ENCODE measurements at regions not wholly inside any gene's neighbourhood (a gene's known extent, or its start where the extent isn't known, plus 50 kb on each side); places are given as distances from the start of the nearest gene placed in this dataset.
"Not testable (repeated sequence)": the region's sequence is repeated elsewhere in the genome, so short reads cannot be mapped to it uniquely, and the experiment has no call there.

DNA sequence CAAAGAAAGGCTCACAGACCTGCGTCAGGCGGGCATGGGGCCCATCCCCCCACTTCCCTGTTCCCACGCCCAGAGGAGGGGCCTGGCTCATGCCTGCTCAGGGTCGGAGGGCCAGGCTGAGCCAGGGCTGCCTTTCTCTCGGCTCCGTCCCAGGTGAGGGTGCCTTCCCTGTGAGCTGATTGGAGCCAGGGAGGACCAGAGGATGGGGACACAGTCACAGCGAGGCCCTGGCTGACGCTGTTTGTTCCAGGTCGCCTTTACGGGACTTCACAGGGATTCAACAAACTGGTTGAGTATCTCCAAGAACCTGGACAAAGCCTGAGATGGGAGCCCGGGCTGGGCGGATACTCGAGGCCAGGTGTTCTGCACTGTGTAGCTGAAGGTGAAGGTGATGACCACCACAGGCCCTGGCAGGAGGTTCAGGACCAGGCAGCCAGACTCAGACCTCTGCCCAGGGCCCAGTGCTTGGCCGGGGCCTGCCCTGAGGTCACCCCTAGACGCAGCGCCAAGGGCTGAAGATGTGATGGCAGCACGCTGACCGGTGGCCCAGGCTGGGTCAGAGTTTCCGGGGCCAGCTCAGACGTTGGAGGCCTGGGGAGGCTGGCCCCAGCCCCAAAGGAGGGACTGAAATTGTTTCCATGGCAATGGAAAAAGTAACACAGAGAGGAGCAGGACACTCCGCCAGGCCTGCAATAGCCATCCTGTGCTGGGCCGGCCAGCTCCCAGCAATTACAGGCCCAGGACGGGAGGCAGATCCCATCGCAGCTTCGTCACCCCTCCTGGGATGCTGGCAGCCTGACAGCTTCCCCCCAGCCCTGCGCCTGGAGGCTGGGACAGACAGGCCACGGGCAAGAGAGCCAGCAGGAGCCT lies 65.3 kb upstream of the ADAMTS2 start:
- no peak for DNase-seq (ENCODE audit: low read depth)

DNA sequence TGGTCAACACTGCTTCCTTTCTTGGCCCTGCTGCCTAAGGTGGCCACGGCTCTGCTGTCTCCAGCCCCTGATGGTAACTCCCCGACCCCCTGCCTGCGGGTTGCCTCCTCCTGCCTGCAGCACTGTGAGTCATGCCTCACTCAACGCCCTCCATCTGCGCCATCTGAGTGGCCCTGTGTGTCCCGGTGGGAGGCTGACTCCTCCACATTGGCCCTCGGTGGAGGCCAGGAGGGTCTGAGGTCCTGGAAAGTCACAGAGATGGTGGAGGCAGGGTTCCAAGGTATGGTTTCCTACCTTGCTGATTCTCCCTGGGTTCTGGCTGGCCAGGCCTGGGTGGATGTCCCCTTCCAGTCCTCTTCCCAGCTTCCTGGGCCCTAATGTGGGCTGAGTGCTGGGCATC lies 64.5 kb upstream of the ADAMTS2 start:
- DNase-seq (ENCODE audit: low read depth) = no peak

DNA sequence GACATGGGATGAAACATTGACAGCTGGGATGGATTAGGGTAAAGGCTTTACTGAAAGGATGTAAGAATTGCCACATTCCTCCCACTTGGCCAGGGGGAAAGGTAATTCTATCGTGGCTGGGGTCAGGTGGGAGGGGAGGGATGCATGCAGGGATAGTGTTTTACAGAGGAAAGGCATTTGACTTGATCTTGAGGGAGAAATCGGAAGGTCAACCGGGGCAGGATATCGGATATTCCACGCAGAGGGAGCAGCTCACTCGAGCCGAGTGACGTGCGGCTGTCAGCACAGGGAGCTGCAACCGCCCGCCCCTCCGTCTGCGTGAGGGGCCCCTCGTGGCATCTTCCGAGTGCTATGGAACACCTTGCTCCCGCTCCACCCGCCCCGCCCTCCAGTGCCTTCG lies 63.4 kb upstream of the ADAMTS2 start:
- no peak for DNase-seq (ENCODE audit: low read depth)

DNA sequence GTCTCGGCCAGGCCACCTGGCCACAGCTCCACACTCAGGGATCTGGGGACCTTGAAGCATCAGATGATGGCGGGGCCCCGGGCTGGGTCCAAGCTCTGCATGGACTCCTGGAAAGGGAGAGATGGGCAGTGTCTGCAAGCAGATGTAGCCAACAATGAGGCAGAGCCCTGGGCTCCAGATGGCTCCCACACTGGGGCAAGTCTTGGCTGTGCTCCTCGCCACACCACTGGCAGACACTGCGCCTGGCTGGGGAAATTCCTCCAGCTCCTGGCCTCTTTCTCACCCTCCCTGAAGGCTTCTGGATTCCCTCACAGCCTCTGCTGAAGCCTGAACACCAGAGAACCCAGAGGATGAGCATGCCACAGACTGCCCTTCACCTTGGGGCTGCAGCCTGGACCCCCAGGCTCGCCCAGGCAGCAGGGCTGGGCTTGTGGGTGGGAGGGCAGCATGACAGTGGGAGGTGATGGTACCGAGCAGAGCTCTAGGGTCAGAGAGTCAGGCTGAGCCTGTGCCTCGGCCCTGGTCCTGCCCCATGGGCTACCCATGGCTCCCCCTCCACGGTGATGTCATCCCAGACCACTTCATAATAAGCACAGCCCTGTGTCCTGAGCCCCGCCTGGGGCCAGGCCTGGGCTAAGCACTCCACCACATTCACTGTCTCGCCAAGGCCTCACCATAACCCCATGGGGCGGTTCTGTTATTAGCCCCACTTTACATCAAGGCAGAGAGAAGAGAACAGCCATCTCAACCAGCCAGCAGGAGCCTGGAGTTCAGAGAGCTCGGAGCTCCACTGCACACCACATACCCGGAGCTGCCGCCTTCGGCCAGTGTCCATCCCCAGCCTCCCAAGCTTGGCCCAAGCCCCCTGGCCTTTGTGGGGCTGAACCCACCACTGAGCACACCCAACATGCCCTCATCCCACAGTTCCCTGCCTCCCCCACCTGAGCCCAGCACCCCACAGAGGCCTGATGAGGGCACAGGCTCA lies 62.2 kb upstream of the ADAMTS2 start:
- no peak for DNase-seq (ENCODE audit: low read depth)

DNA sequence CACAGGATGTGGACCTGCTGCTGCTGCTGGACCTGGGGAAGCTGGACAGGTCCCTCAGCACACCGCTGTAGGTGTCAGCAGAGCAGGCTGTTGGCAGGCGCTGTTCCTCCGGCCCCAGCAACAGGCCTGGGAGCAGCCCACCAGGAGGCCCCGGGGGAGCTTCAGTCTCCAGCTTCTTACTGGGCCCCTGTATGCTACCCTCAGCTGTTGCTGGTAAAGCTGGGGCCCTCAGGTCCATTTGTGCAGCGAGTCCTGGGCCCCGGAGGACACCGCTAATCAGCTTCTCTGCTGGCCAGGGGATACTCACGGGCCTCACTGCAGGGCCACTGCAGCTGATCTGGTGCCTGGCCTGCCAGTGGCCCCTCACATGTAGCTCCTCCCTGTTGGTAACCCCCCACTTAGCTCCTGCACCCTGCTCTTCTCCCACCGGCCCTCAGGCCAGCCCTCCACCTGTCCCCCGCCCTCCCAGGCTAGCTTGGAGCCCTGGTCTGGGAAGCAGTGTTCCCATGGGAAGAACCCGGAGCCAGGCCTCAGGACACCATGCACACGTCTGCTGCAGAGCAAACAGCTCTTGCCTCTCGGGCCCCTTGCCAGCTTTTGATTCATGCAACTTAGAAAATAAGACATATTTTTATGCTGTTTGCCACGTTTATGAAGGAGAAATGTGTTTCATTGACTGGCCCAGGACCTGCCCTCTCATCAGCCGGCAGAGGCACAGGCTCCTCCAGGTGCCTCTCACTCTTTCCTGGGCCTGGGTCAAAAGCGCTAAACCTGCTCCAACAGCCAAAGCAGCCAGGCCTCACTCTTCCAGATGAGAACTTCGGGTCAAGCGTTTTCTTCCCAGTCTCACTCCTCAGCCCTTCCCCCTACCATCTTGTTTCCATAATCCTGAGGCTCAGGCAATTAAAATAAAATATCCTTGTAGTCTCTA lies 61.0 kb upstream of the ADAMTS2 start:
- DNase-seq (ENCODE audit: low read depth) = no peak

DNA sequence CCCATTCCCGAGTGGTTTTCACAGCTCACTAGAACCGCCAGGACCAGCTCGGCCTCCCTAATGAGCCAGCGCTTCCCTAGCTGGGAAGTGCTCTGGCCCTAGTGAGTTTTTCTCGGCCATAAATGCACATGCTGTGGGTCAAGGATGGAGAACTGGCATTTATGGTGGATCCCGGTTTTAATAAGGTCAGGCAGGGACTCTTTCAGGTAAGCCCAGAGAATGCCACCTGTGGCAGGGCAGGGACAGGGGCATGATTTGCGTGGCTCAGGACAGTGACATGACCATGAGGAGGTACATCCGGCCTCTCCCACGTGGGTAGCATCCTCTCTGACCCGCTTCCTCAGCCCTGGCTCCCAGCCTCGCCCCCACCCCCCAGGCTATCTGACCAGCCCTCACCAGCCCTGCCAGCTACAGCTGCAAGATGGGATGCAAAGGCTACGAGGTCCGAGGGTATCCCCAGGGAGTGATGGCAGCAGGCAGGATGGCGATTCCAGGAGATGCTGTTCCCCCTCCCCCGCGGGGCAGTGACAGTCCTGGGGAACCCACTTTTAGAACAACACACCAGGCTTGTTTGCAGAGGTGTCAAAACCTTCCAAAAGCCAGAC lies 60.3 kb upstream of the ADAMTS2 start:
- no peak for DNase-seq (ENCODE audit: low read depth)

DNA sequence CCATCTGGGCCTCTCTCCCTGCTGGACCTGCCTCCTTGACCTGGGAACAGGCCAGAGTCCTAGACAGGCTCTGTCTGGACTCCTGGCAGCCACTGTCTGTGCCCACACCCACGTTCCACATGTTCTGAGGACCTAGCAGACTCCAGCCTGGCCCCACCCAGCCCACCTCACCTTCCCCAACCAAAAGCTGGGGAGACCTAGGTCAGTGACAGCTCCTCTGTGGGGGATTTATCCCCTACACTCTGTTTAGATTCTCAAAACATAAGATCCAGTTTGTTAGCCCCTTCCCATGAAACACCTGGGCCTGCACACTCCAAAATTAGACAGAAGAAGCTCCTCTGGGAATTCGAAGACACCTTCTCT lies 59.8 kb upstream of the ADAMTS2 start:
- DNase-seq (ENCODE audit: low read depth) = no peak

DNA sequence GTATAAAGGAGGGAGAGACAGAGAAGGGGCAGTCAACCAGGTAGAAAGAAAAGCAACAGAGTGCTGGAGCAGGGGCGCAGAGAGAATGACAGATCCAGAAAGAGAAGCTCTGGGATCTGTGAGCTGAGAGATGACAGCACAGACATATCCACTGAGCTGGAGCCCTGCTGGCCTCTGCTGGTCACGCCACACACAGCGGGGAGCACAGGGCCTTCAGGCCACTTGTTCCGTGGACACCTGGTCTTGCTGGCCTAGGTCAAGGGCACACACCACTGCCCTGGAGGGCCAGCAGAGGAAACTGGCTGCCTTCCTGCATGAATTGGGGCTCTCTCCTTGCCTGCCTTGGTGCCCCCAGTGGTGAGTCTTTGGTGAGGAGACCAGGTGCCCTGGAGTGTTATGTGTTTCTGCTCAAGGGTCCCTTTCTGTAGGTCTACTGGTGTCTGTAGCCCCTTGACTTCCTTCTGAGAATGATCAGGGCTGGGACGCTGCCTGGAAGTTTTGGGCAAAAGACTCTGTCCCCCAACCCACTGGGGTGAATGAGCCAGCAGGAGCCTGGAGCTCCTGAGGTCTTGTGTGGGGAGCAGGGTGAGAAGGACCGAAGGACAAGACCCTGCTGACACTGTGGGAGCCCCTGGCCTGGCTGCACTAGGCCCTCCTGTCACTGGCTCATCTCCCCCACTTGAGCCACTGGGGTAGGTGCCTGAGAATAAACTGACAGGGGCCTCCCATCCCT lies 59.2 kb upstream of the ADAMTS2 start:
- no peak for DNase-seq (ENCODE audit: low read depth)

DNA sequence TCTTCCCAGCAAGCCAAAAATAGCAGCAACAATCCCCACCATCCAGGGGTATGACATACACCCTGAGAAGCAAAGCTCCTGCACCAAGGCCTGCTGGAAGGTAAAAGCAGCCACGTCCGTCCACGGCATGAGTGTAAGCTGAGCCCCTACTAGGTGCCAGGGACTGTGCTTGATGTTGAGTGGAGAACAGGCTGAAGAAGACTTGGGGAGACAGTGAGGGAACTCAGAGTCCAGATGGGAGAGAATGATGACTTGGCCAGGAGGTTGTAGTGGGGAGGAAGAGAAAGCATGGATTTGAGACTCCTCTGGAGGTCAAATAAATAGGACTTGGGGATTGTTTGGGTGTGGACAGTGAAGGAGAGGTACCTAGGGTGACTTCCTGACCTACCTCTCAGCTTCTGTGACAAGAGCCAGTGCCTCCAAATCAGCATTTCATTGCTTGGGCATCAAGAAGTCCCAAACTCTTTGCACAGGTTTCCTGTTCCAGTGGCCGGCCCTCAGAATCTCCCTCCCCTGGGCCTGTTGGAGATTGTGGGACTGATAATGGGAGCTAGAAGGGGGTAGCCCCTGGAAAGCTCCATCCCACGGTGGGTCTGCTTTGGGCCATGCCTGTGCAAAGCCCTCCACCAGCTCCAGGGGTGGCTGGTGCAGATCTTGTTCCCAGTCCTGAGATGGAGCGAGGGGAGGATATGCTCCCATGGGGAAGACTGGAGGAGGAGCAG lies 58.3 kb upstream of the ADAMTS2 start:
- DNase-seq (ENCODE audit: low read depth) = no peak

DNA sequence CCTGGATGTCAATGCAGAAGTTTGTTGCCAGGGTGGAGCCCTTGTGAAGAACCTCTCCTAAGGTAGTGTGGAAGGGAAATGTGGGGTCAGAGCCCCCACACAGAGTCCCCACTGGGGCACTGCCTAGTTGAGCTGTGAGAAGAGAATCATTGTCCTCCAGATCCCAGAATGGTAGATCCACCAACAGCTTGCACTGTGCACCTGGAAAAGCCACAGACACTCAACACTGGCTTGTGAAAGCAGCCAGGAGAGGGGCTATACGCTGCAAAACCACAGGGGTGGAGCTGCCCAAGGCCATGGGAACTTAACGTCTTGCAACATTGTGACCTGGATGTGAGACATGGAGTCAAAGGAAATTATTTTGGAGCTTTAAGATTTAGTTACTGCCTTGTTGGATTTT lies 55.2 kb upstream of the ADAMTS2 start:
- not testable (repeated sequence) for DNase-seq (ENCODE audit: low read depth)

DNA sequence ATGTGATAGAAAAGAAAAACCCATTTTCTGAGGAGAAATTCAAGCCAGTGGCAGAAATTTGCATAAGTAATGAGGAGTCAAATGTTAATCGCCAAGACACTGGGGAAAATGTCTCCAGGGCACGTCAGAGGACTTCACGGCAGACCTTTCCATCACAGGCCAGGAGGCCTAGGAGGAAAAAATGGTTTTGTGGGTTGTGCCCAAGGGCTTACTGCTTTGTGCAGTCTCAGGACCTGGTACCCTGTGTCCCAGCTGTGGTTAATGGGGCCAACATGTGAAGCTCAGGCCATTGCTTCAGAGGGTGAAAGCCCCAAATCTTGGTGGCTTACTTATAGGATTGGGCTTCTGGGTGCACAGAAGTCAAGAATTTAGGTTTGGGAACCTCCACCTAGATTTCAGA lies 54.8 kb upstream of the ADAMTS2 start:
- no peak for DNase-seq (ENCODE audit: low read depth)

DNA sequence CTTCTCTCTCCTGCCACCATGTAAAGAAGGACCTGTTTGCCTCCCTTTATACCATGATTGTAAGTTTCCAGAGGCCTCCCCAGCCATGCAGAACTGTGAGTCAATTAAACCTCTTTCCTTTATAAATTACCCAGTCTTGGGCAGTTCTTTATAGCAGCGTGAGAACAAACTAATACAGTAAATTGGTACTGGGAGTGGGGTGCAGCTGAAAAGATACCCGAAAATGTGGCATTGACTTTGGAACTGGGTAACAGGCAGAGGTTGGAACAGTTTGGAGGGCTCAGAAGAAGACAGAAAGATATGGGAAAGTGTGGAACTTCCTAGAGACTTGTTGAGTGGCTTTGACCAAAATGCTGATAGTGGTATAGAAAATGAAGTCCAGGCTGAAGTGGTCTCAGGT lies 54.1 kb upstream of the ADAMTS2 start:
- DNase-seq (ENCODE audit: low read depth) = not testable (repeated sequence)

DNA sequence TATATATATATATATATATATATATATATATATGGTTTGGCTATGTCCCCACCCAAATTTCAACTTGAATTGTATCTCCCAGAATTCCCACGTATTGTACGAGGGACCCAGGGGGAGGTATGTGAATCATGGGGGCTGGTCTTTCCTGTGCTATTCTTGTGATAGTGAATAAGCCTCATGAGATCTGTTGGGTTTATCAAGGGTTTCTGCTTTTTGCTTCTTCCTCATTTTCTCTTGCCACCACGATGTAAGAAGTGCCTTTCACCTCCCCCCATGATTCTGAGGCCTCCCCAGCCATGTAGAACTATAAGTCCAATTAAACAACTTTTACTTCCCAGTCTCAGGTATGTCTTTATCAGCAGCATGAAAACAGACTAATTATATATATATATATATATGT lies 52.3 kb upstream of the ADAMTS2 start:
- DNase-seq (ENCODE audit: low read depth) = no peak
